ENCODE measurements at regions not wholly inside any gene's neighbourhood (a gene's known extent, or its start where the extent isn't known, plus 50 kb on each side); places are given as distances from the start of the nearest gene placed in this dataset.

- TF ChIP-seq USF1 (IDR thresholded peaks at IDR 0.05) (no peak), ZBTB7A (IDR thresholded peaks at IDR 0.05; ENCODE audit: low read depth) (no peak), TCF12 (IDR thresholded peaks at IDR 0.05; ENCODE audit: low read depth) (no peak)
Measured at GRCh38 chr15:57823325-57823882, 116.9 kb downstream of the POLR2M start.

DNA sequence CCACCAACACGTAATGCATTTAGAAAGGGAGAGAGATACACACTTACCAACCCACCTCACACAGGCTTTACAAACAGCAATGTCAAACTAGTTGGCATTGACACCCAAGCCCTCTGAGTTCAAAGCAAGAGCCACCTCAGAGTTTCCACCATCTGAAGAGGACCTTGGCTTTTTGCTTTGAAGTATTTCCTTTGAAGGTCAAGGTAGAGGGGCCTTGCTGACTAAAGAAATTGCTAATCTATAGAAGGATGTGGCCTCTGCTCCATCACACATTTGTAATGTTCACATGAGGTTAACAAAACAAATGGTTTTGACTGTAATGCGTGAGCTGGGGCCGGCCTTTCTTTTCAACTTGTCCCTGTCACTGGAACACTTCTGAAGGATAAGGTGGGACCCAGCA is 117.7 kb downstream of the POLR2M start:
- no peak for TF ChIP-seq CREB1 (IDR thresholded peaks at IDR 0.05; ENCODE audit: low read depth)
- TF ChIP-seq ZBTB7A (IDR thresholded peaks at IDR 0.05; ENCODE audit: low read depth): no peak
- TF ChIP-seq, protein P1, sequence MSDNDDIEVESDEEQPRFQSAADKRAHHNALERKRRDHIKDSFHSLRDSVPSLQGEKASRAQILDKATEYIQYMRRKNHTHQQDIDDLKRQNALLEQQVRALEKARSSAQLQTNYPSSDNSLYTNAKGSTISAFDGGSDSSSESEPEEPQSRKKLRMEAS (IDR thresholded peaks at IDR 0.05): no peak

DNA sequence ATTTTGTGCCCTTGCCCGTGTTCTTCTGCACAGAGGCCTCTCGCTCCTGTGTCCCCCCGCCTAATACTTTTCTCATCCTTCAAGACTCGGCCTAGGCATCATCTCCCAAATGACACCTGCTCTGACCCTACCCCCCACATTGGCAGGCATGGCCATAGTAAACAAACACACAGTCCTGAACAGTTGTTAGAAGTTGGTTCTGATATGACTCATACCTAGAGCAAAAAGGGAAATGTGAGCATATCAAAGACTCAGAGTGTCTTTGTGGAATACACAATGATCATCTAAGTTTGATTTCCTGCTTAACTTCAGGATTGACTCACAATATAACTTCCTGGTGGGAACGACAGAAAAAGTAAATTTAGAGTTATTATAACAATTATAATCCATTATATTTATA is 120.5 kb downstream of the POLR2M start:
- TF ChIP-seq EP300 (IDR thresholded peaks at IDR 0.05; ENCODE audit: borderline replicate concordance): no peak
- no peak for TF ChIP-seq TAF1 (IDR thresholded peaks at IDR 0.05; ENCODE audit: low read depth)
- TF ChIP-seq TCF12 (IDR thresholded peaks at IDR 0.05; ENCODE audit: low read depth): no peak
- TF ChIP-seq, protein P1 (IDR thresholded peaks at IDR 0.05): no peak
- no peak for TF ChIP-seq REST (IDR thresholded peaks at IDR 0.05; ENCODE audit: low read depth)
- TF ChIP-seq USF1 (IDR thresholded peaks at IDR 0.05): no peak
- no peak for TF ChIP-seq RAD21 (IDR thresholded peaks at IDR 0.05; ENCODE audit: low read depth)
- TF ChIP-seq NFIC (IDR thresholded peaks at IDR 0.05): no peak
- TF ChIP-seq CEBPB (IDR thresholded peaks at IDR 0.05): no peak

- TF ChIP-seq EGR1 (IDR thresholded peaks at IDR 0.05) (no peak), NFIC (IDR thresholded peaks at IDR 0.05) (no peak), YY1 (IDR thresholded peaks at IDR 0.05; ENCODE audit: low read depth) (no peak), TCF12 (IDR thresholded peaks at IDR 0.05; ENCODE audit: low read depth) (no peak), RAD21 (IDR thresholded peaks at IDR 0.05; ENCODE audit: low read depth) (no peak), TEAD4 (IDR thresholded peaks at IDR 0.05) (no peak), FOXM1 (IDR thresholded peaks at IDR 0.05; ENCODE audit: borderline replicate concordance, low read depth) (no peak), USF1 (IDR thresholded peaks at IDR 0.05) (no peak), CREB1 (IDR thresholded peaks at IDR 0.05; ENCODE audit: low read depth) (no peak), EP300 (IDR thresholded peaks at IDR 0.05; ENCODE audit: borderline replicate concordance) (no peak), CEBPB (IDR thresholded peaks at IDR 0.05) (no peak), REST (IDR thresholded peaks at IDR 0.05; ENCODE audit: low read depth) (no peak), TAF1 (IDR thresholded peaks at IDR 0.05; ENCODE audit: low read depth) (no peak), ZBTB7A (IDR thresholded peaks at IDR 0.05; ENCODE audit: low read depth) (no peak)
- TF ChIP-seq, protein P1 (IDR thresholded peaks at IDR 0.05): no peak
Measured at GRCh38 chr15:57827971-57828370, 121.5 kb downstream of the POLR2M start.

- TF ChIP-seq, protein P1 (IDR thresholded peaks at IDR 0.05): no peak
- TF ChIP-seq FOXM1 (IDR thresholded peaks at IDR 0.05; ENCODE audit: borderline replicate concordance, low read depth) (no peak), CEBPB (IDR thresholded peaks at IDR 0.05) (no peak), YY1 (IDR thresholded peaks at IDR 0.05; ENCODE audit: low read depth) (no peak), EGR1 (IDR thresholded peaks at IDR 0.05) (no peak)
Measured at GRCh38 chr15:57832183-57832582, 125.7 kb downstream of the POLR2M start.

DNA sequence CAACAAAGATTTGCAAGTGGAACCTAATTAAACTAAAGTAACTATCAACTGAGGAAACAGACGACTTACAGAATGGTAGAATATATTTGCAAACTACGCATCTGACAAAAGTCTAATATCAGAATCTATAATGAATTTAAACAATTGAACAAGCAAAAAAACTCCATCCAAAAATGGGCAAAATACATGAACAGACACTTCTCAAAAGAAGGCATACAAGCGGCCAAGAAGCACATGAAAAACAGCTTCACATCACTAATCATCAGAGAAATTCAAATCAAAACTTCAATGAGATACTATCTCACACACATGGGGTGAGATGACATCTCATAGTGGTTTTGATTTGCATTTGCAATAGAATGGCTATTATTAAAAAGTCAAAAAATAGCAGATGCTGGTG is 128.6 kb downstream of the POLR2M start:
- TF ChIP-seq ZBTB7A (IDR thresholded peaks at IDR 0.05; ENCODE audit: low read depth): no peak
- TF ChIP-seq FOXM1 (IDR thresholded peaks at IDR 0.05; ENCODE audit: borderline replicate concordance, low read depth): no peak
- no peak for TF ChIP-seq REST (IDR thresholded peaks at IDR 0.05; ENCODE audit: low read depth)
- no peak for TF ChIP-seq RAD21 (IDR thresholded peaks at IDR 0.05; ENCODE audit: low read depth)
- no peak for TF ChIP-seq NFIC (IDR thresholded peaks at IDR 0.05)
- TF ChIP-seq, protein P1 (IDR thresholded peaks at IDR 0.05): no peak
- TF ChIP-seq TCF12 (IDR thresholded peaks at IDR 0.05; ENCODE audit: low read depth): no peak
- no peak for TF ChIP-seq CREB1 (IDR thresholded peaks at IDR 0.05; ENCODE audit: low read depth)
- TF ChIP-seq EGR1 (IDR thresholded peaks at IDR 0.05): no peak
- TF ChIP-seq EP300 (IDR thresholded peaks at IDR 0.05; ENCODE audit: borderline replicate concordance): no peak
- no peak for TF ChIP-seq CEBPB (IDR thresholded peaks at IDR 0.05)
- no peak for TF ChIP-seq TAF1 (IDR thresholded peaks at IDR 0.05; ENCODE audit: low read depth)
- no peak for TF ChIP-seq YY1 (IDR thresholded peaks at IDR 0.05; ENCODE audit: low read depth)
- TF ChIP-seq USF1 (IDR thresholded peaks at IDR 0.05): no peak
- no peak for TF ChIP-seq TEAD4 (IDR thresholded peaks at IDR 0.05)

Measured in Ishikawa (cell line).